ENCODE measurements at regions not wholly inside any gene's neighbourhood (a gene's known extent, or its start where the extent isn't known, plus 50 kb on each side); places are given as distances from the start of the nearest gene placed in this dataset.

GRCh38 chr6:8688821-8689220 is 253.5 kb upstream of the SLC35B3 start:
- TF ChIP-seq SIN3A (IDR thresholded peaks at IDR 0.05; ENCODE audit: borderline replicate concordance, insufficient read depth, low read length) (no peak), POLR2AphosphoS5 (IDR thresholded peaks at IDR 0.05; ENCODE audit: low read depth, low read length) (no peak), TAF1 (IDR thresholded peaks at IDR 0.05; ENCODE audit: borderline replicate concordance, insufficient read depth, low read length) (no peak), FOXP2 (optimal IDR thresholded peaks at IDR 0.05; ENCODE audit: borderline replicate concordance, extremely low read depth, extremely low read length, insufficient read depth) (no peak), REST (IDR thresholded peaks at IDR 0.05; ENCODE audit: insufficient read depth in 1 of 2, low read depth in 2 of 2, low read length in 2 of 2) (no peak)

DNA sequence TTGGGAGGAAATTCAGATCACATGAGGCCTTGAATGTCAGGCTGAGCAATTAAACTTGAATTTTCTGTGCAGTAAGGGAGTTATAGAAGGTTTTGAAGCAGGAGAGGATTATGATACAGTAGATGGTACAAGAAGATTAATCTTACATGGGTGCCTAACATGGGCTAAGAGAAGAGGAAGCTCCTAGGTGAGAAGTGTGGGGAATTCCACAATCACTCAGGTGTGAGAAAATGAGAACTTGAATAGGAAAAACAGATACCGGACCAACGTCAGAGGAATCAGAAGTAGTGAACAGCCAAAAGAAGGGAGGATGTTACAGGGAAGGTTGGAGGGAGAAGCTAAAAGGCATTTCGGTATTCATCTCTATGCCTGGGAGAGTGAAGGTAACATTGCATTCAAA is 250.7 kb upstream of the SLC35B3 start:
- TF ChIP-seq TAF1 (IDR thresholded peaks at IDR 0.05; ENCODE audit: borderline replicate concordance, insufficient read depth, low read length) (no peak), REST (IDR thresholded peaks at IDR 0.05; ENCODE audit: insufficient read depth in 1 of 2, low read depth in 2 of 2, low read length in 2 of 2) (no peak), POLR2AphosphoS5 (IDR thresholded peaks at IDR 0.05; ENCODE audit: low read depth, low read length) (no peak), SIN3A (IDR thresholded peaks at IDR 0.05; ENCODE audit: borderline replicate concordance, insufficient read depth, low read length) (no peak), FOXP2 (optimal IDR thresholded peaks at IDR 0.05; ENCODE audit: borderline replicate concordance, extremely low read depth, extremely low read length, insufficient read depth) (no peak)

DNA sequence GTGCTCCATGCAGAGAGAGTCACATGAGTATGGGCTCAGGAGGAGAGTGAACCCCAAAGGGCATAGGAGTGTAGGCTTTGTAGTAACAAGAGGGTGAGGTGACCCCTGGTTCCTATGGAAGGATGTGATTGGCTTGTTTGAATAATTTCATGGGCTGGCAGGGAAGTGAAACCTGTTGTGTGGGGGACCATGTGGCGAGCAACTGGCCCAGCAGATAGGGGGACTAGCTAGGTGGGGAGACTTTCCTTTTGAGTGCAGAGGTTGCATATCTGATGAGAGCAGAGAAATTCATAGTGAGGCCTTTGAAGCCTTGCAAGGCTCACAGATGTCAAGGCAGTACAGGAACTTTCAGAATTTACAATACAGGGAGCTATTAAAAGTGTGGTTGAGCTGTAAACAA is 247.9 kb upstream of the SLC35B3 start:
- no peak for TF ChIP-seq FOXP2 (optimal IDR thresholded peaks at IDR 0.05; ENCODE audit: borderline replicate concordance, extremely low read depth, extremely low read length, insufficient read depth)
- TF ChIP-seq SIN3A (IDR thresholded peaks at IDR 0.05; ENCODE audit: borderline replicate concordance, insufficient read depth, low read length): no peak
- no peak for TF ChIP-seq TAF1 (IDR thresholded peaks at IDR 0.05; ENCODE audit: borderline replicate concordance, insufficient read depth, low read length)
- TF ChIP-seq POLR2AphosphoS5 (IDR thresholded peaks at IDR 0.05; ENCODE audit: low read depth, low read length): no peak
- TF ChIP-seq REST (IDR thresholded peaks at IDR 0.05; ENCODE audit: insufficient read depth in 1 of 2, low read depth in 2 of 2, low read length in 2 of 2): no peak

DNA sequence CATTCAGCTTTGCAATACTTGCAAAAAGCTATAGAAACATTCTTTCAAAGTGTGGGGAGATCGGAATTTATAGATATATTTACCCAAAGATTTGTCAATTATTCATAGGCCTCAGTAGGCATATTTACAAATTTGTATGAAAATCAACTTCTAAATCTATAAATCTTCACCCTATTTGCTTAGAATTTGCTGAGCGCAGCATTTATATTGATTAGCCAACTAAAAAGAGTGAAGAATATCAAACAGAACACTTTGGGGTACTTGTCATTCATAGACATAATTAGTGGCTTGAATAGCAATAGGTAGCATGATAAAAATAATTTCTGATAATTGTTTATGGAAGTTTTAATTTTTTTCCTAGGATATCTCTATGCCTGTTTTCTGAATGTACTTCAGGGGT is 244.5 kb upstream of the SLC35B3 start:
- TF ChIP-seq POLR2AphosphoS5 (IDR thresholded peaks at IDR 0.05; ENCODE audit: low read depth, low read length) (no peak), FOXP2 (optimal IDR thresholded peaks at IDR 0.05; ENCODE audit: borderline replicate concordance, extremely low read depth, extremely low read length, insufficient read depth) (no peak), TAF1 (IDR thresholded peaks at IDR 0.05; ENCODE audit: borderline replicate concordance, insufficient read depth, low read length) (no peak), SIN3A (IDR thresholded peaks at IDR 0.05; ENCODE audit: borderline replicate concordance, insufficient read depth, low read length) (no peak), REST (IDR thresholded peaks at IDR 0.05; ENCODE audit: insufficient read depth in 1 of 2, low read depth in 2 of 2, low read length in 2 of 2) (no peak)

DNA sequence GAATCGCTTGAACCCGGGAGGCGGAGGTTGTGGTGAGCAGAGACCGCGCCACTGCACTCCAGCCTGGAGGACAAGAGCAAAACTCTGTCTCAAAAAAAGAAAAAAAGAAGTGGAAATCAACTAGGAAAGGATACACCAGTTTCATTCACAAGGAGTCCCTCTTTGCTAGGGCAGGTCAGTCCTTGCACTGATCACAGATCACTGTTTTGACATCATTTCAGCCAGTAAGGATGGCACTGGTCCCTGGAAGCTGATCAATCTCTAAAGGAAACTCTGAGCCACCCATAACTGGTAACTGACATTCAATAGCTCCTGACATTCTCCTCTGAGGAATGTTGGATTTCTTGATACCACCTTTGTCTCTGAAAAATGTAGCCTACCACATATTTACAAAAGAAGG is 243.1 kb upstream of the SLC35B3 start:
- TF ChIP-seq REST (IDR thresholded peaks at IDR 0.05; ENCODE audit: insufficient read depth in 1 of 2, low read depth in 2 of 2, low read length in 2 of 2) (no peak), TAF1 (IDR thresholded peaks at IDR 0.05; ENCODE audit: borderline replicate concordance, insufficient read depth, low read length) (no peak), FOXP2 (optimal IDR thresholded peaks at IDR 0.05; ENCODE audit: borderline replicate concordance, extremely low read depth, extremely low read length, insufficient read depth) (no peak), POLR2AphosphoS5 (IDR thresholded peaks at IDR 0.05; ENCODE audit: low read depth, low read length) (no peak), SIN3A (IDR thresholded peaks at IDR 0.05; ENCODE audit: borderline replicate concordance, insufficient read depth, low read length) (no peak)

All from PFSK-1 (cell line).